ENCODE measurements at regions not wholly inside any gene's neighbourhood (a gene's known extent, or its start where the extent isn't known, plus 50 kb on each side); places are given as distances from the start of the nearest gene placed in this dataset.

DNA sequence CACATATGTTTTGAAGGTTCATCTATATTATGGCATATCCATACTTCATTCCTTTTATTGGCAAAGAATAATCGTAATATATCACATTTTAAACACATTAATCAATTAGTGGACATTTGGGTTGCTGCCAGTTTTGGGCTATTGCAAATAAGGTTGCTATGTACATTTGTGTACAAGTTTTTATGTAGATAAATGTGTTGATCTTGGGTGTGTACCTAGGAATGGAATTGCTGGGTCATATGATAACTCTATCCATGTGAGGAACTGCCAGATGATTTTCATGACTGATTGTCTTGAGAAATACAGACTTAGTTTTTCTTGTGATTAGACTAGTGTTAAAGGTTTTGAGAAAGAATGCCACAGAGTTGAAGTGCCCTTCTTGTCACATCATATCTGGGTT is 99.2 kb upstream of the RAB40AL start:
- TF ChIP-seq, protein P1, sequence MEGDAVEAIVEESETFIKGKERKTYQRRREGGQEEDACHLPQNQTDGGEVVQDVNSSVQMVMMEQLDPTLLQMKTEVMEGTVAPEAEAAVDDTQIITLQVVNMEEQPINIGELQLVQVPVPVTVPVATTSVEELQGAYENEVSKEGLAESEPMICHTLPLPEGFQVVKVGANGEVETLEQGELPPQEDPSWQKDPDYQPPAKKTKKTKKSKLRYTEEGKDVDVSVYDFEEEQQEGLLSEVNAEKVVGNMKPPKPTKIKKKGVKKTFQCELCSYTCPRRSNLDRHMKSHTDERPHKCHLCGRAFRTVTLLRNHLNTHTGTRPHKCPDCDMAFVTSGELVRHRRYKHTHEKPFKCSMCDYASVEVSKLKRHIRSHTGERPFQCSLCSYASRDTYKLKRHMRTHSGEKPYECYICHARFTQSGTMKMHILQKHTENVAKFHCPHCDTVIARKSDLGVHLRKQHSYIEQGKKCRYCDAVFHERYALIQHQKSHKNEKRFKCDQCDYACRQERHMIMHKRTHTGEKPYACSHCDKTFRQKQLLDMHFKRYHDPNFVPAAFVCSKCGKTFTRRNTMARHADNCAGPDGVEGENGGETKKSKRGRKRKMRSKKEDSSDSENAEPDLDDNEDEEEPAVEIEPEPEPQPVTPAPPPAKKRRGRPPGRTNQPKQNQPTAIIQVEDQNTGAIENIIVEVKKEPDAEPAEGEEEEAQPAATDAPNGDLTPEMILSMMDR (IDR thresholded peaks at IDR 0.05; ENCODE audit: insufficient read depth, low read depth, low read length) = no peak
- H3K4me3 ChIP-seq (ENCODE audit: low read depth, low read length) = no peak overlapping the region
- no peak for DNase-seq (ENCODE audit: low read depth)

DNA sequence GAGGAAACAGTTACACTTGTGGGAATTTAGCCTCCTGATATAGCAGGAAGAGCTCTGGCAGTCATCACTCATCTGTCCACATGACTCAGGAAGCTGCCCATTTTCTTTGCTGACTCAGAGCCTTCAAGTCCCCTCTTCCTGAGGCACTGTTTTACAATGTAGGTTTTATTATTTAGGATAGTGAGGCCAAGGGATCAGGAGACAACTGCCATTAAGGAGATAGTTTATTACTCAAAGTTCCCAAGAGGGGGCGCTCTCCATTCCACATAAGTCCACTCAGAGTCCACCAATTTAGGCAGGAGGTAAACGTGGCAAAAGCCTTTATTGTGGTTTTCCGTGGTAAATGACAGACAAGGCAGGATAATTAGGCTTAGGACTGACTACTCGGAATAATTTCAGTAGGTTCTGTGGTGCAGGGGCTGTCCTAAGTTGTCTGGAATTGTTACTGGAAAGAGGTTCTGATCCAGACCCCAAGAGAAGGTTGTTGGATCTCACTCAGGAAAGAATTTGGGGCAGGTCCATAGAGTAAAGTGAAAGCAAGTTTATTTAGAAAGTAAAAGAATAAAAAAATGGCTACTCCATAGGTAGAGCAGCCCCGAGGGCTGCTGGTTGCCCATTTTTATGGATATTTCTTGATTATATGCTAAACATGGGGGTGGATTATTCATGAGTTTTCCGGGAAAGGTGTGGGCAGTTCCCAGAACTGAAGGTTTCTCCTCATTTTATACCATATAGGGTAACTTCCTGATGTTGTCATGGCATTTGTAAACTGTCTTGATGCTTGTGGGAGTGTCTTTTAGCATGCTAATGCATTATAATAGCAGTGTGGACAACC is 96.0 kb upstream of the RAB40AL start:
- no peak overlapping the region for H3K4me3 ChIP-seq (ENCODE audit: low read depth, low read length)
- peak; percentile 12 for DNase-seq (ENCODE audit: low read depth)
- TF ChIP-seq, protein P1 (IDR thresholded peaks at IDR 0.05; ENCODE audit: insufficient read depth, low read depth, low read length) = no peak

DNA sequence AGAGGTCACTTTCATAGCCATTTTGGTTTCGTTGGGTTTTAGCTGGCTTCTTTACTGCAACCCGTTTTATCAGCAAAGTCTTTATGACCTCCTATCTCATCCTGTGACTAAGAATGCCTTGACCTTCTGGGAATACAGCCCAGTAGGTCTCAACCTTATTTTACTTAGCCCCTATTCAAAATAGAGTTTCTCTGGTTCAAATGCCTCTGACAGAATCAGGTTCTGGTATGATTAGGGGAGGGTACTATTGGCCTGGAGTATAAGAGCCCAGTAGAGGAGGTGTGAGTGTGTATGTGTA is 95.4 kb upstream of the RAB40AL start:
- TF ChIP-seq, protein P1 (IDR thresholded peaks at IDR 0.05; ENCODE audit: insufficient read depth, low read depth, low read length) = no peak
- no peak for DNase-seq (ENCODE audit: low read depth)
- H3K4me3 ChIP-seq (ENCODE audit: low read depth, low read length) = no peak overlapping the region

DNA sequence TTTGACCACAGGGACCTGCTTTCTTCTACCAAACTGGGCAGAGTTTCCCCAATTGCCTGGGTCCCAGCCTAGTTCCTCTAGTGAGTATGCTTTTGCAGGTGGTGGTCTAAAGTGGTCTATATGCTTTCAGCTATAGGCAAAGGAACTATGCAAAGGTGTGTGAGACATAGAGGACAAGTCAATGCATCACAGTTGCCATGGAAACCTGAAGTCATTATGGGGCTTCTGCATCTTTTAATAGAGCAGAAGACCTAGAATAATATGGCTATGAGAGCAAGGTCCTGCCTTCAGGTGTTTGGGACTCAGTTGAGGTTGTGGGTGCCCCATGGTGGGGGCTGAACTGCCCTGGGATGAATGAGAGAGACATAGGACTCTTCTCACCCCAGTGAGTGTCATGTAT is 92.1 kb upstream of the RAB40AL start:
- DNase-seq (ENCODE audit: low read depth) = no peak
- H3K4me3 ChIP-seq (ENCODE audit: low read depth, low read length) = no peak overlapping the region
- TF ChIP-seq, protein P1 (IDR thresholded peaks at IDR 0.05; ENCODE audit: insufficient read depth, low read depth, low read length) = no peak

DNA sequence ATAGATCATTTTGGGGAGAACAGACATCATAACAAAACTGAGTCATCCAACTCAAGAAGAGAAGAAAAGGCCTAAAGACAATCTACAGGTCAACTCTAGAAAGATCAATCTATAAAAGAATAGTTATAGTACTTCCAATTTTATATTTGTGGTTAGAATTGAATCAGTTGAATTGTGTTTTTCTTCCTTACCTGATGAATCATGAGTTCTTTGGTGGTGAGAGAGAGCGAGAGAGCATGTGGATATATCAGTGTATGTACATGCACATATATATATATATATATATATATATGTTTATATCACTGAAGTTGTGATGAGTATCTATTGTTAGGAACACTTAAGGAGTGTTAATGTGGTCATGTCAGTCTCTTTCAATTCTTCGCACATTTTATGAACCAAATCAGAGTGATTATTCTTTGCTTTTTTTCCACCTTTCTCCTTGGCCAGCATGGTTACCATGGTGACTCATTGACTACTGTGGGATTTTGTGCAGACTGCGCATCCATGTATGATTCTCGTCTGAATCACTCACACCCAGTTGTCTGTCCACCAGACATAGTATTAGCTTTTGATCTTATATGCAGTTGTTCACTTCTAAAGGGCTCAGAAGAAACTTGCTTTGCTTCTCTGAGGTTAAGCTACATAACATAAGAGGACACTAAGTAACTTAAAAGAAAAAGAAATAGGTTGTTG is 90.4 kb upstream of the RAB40AL start:
- no peak for DNase-seq (ENCODE audit: low read depth)
- TF ChIP-seq, protein P1 (IDR thresholded peaks at IDR 0.05; ENCODE audit: insufficient read depth, low read depth, low read length) = no peak
- H3K4me3 ChIP-seq (ENCODE audit: low read depth, low read length) = no peak overlapping the region

DNA sequence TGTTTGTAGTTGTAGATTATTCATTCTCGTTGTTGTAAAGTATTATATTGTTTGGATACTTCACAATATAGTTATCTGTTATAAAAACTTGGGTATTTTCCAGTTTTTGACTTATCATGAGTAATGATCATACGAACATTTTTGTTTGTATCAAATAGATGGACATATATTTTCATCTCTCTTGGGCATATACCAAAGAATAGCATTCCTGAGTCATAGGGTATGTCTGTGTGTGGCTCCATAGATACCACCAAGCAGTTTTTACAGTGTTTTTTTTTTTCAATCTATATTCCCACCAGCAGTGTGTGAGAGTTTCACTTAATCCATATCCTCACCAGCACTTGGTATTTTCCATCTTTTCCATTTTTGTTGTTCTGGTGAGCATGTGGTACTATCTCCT is 89.7 kb upstream of the RAB40AL start:
- TF ChIP-seq, protein P1 (IDR thresholded peaks at IDR 0.05; ENCODE audit: insufficient read depth, low read depth, low read length) = no peak
- H3K4me3 ChIP-seq (ENCODE audit: low read depth, low read length) = no peak overlapping the region
- no peak for DNase-seq (ENCODE audit: low read depth)
